Activated CD4-positive, CD25-positive, alpha-beta regulatory T cell (primary cell): ENCODE measurements at regions not wholly inside any gene's neighbourhood (a gene's known extent, or its start where the extent isn't known, plus 50 kb on each side); places are given as distances from the start of the nearest gene placed in this dataset.

Experiments used
- DNase-seq, 4 experiments: peaks; one replicate each; lab custom pipeline; 2025; lab: John Stamatoyannopoulos, UW

GRCh38 chr6:1515280-1515679 lies 94.4 kb upstream of the FOXC1 start:
- no peak for DNase-seq

- no peak for DNase-seq
Observed at GRCh38 chr6:1515781-1516180, 93.9 kb upstream of the FOXC1 start.

GRCh38 chr6:1516742-1517520 lies 92.8 kb upstream of the FOXC1 start:
- no peak for DNase-seq

GRCh38 chr6:1518855-1519254 lies 90.9 kb upstream of the FOXC1 start:
- DNase-seq, result no peak

- DNase-seq, result no peak
Observed at GRCh38 chr6:1519597-1519996, 90.1 kb upstream of the FOXC1 start.

- no peak for DNase-seq
Observed at GRCh38 chr6:1522779-1523178, 86.9 kb upstream of the FOXC1 start.

GRCh38 chr6:1524040-1524480 lies 85.7 kb upstream of the FOXC1 start:
- peak; percentile 23 to 67 (median 52) for DNase-seq

GRCh38 chr6:1525364-1526038 lies 84.2 kb upstream of the FOXC1 start:
- no peak for DNase-seq

- DNase-seq, result no peak
Observed at GRCh38 chr6:1526398-1527072, 83.2 kb upstream of the FOXC1 start.

- DNase-seq, result peak in 1 of 4 experiments; percentile 23
Observed at GRCh38 chr6:1527073-1527457, 82.7 kb upstream of the FOXC1 start.

GRCh38 chr6:1535295-1535694 lies 74.4 kb upstream of the FOXC1 start:
- DNase-seq, result peak in 2 of 4 experiments; percentile 11 to 24

GRCh38 chr6:1536526-1537429 lies 72.9 kb upstream of the FOXC1 start:
- no peak for DNase-seq

- no peak for DNase-seq
Observed at GRCh38 chr6:1538369-1538768, 71.3 kb upstream of the FOXC1 start.

- DNase-seq, result no peak
Observed at GRCh38 chr6:1538810-1539478, 70.8 kb upstream of the FOXC1 start.

GRCh38 chr6:1540864-1541521 lies 68.7 kb upstream of the FOXC1 start:
- no peak for DNase-seq

GRCh38 chr6:1542335-1542734 lies 67.4 kb upstream of the FOXC1 start:
- DNase-seq, result no peak

- no peak for DNase-seq
Observed at GRCh38 chr6:1542764-1543163, 67.0 kb upstream of the FOXC1 start.

- DNase-seq, result no peak
Observed at GRCh38 chr6:1544000-1544399, 65.7 kb upstream of the FOXC1 start.

GRCh38 chr6:1544603-1545002 lies 65.1 kb upstream of the FOXC1 start:
- no peak for DNase-seq

GRCh38 chr6:1545654-1546053 lies 64.1 kb upstream of the FOXC1 start:
- no peak for DNase-seq

GRCh38 chr6:1547785-1548184 lies 61.9 kb upstream of the FOXC1 start:
- DNase-seq, result no peak
